ENCODE measurements at regions not wholly inside any gene's neighbourhood (a gene's known extent, or its start where the extent isn't known, plus 50 kb on each side); places are given as distances from the start of the nearest gene placed in this dataset.

- TF ChIP-seq FOXM1 (IDR thresholded peaks at IDR 0.05; ENCODE audit: borderline replicate concordance, low read depth) (no peak), CEBPB (IDR thresholded peaks at IDR 0.05) (no peak), CREB1 (IDR thresholded peaks at IDR 0.05; ENCODE audit: low read depth) (no peak), TAF1 (IDR thresholded peaks at IDR 0.05; ENCODE audit: low read depth) (no peak), EP300 (IDR thresholded peaks at IDR 0.05; ENCODE audit: borderline replicate concordance) (no peak), TEAD4 (IDR thresholded peaks at IDR 0.05) (no peak), REST (IDR thresholded peaks at IDR 0.05; ENCODE audit: low read depth) (no peak), YY1 (IDR thresholded peaks at IDR 0.05; ENCODE audit: low read depth) (no peak)
Measured at GRCh38 chr1:219754767-219755166, 141.9 kb upstream of the ZC3H11B start.
